ENCODE measurements at regions not wholly inside any gene's neighbourhood (a gene's known extent, or its start where the extent isn't known, plus 50 kb on each side); places are given as distances from the start of the nearest gene placed in this dataset.

GRCh38 chr2:114261366-114261765 is 181.1 kb upstream of the DPP10 start:
- Histone ChIP-seq H3K4me1 (no peaks in the 10 kb centered on the region), H3K4me3 (no peak overlapping the region), H3K27ac (no peak overlapping the region), H3K36me3 (no peaks in the 10 kb centered on the region), H3K27me3 (no peaks in the 10 kb centered on the region), H3K9me3 (no peaks in the 10 kb centered on the region)
- intact Hi-C loops (cut with DNase I; ENCODE audit: low total_unique reads) = no loop called here
- TF ChIP-seq POLR2A (IDR thresholded peaks at IDR 0.05) = no peak
- no peak for TF ChIP-seq POLR2AphosphoS5 (IDR thresholded peaks at IDR 0.05)
- no peak for TF ChIP-seq CTCF (IDR thresholded peaks at IDR 0.05)
- no peak for DNase-seq (ENCODE audit: low spot score in 2 of 2)

- Histone ChIP-seq H3K9me3 (no peaks in the 10 kb centered on the region), H3K4me1 (no peaks in the 10 kb centered on the region), H3K4me3 (no peak overlapping the region), H3K36me3 (no peaks in the 10 kb centered on the region), H3K27me3 (no peaks in the 10 kb centered on the region), H3K27ac (no peak overlapping the region)
- TF ChIP-seq POLR2AphosphoS5 (IDR thresholded peaks at IDR 0.05) = no peak
- no peak for TF ChIP-seq POLR2A (IDR thresholded peaks at IDR 0.05)
- no peak for TF ChIP-seq CTCF (IDR thresholded peaks at IDR 0.05)
- DNase-seq (ENCODE audit: low spot score in 2 of 2) = no peak
- intact Hi-C loops (cut with DNase I; ENCODE audit: low total_unique reads) = no loop called here
Observed at GRCh38 chr2:114265261-114265660, 177.2 kb upstream of the DPP10 start.

- Histone ChIP-seq H3K36me3 (no peaks in the 10 kb centered on the region), H3K27ac (no peak overlapping the region), H3K27me3 (no peaks in the 10 kb centered on the region), H3K4me3 (no peak overlapping the region), H3K9me3 (peaks cover 0 to 16% of the 10 kb centered on the region in 2 donors), H3K4me1 (no peaks in the 10 kb centered on the region)
- DNase-seq (ENCODE audit: low spot score in 2 of 2) = no peak
- no peak for TF ChIP-seq CTCF (IDR thresholded peaks at IDR 0.05)
- intact Hi-C loops (cut with DNase I; ENCODE audit: low total_unique reads) = no loop called here
Observed at GRCh38 chr2:114274957-114275356, 167.5 kb upstream of the DPP10 start.

- no peaks in the 10 kb centered on the region for H3K4me1 ChIP-seq
- DNase-seq (ENCODE audit: low spot score in 2 of 2) = no peak
- intact Hi-C loops (cut with DNase I; ENCODE audit: low total_unique reads) = no loop called here
- H3K27ac ChIP-seq = no peak overlapping the region
- no peak overlapping the region for H3K4me3 ChIP-seq
- H3K9me3 ChIP-seq = peaks cover 0 to 3% of the 10 kb centered on the region in 2 donors
- TF ChIP-seq CTCF (IDR thresholded peaks at IDR 0.05) = no peak
- TF ChIP-seq POLR2AphosphoS5 (IDR thresholded peaks at IDR 0.05) = no peak
- no peak for TF ChIP-seq POLR2A (IDR thresholded peaks at IDR 0.05)
- H3K27me3 ChIP-seq = no peaks in the 10 kb centered on the region
- H3K36me3 ChIP-seq = no peaks in the 10 kb centered on the region
Observed at GRCh38 chr2:114281188-114281587, 161.3 kb upstream of the DPP10 start.

GRCh38 chr2:114283774-114284173 is 158.7 kb upstream of the DPP10 start:
- Histone ChIP-seq H3K27me3 (no peaks in the 10 kb centered on the region), H3K9me3 (peaks cover 0 to 6% of the 10 kb centered on the region in 2 donors), H3K36me3 (no peaks in the 10 kb centered on the region), H3K27ac (no peak overlapping the region), H3K4me3 (no peak overlapping the region), H3K4me1 (no peaks in the 10 kb centered on the region)
- DNase-seq (ENCODE audit: low spot score in 2 of 2) = no peak
- intact Hi-C loops (cut with DNase I; ENCODE audit: low total_unique reads) = loop anchor here (2.0 kb wide), 1 partner anchor 55 kb away; no protein-coding TSS in a partner anchor
- TF ChIP-seq CTCF (IDR thresholded peaks at IDR 0.05) (no peak), POLR2A (IDR thresholded peaks at IDR 0.05) (no peak), POLR2AphosphoS5 (IDR thresholded peaks at IDR 0.05) (no peak)
